ENCODE measurements at regions not wholly inside any gene's neighbourhood (a gene's known extent, or its start where the extent isn't known, plus 50 kb on each side); places are given as distances from the start of the nearest gene placed in this dataset.

GRCh38 chr13:78436311-78436710 is 167.0 kb downstream of the POU4F1 start:
- intact Hi-C loops (cut with DNase I) = no loop called here
- no peaks in the 10 kb centered on the region for H3K9me3 ChIP-seq
- no peaks in the 10 kb centered on the region for H3K4me1 ChIP-seq
- no peaks in the 10 kb centered on the region for H3K27me3 ChIP-seq
- H3K9ac ChIP-seq (ENCODE audit: low read depth in 2 of 2, low read length in 2 of 2) = no peak overlapping the region
- no peak overlapping the region for H3K4me3 ChIP-seq
- no peak overlapping the region for H3K27ac ChIP-seq
- no peak for TF ChIP-seq CTCF (IDR thresholded peaks at IDR 0.05)
- DNase-seq = no peak
- no peaks in the 10 kb centered on the region for H3K36me3 ChIP-seq

GRCh38 chr13:78431328-78431727 is 172.0 kb downstream of the POU4F1 start:
- H3K4me1 ChIP-seq = no peaks in the 10 kb centered on the region
- no peaks in the 10 kb centered on the region for H3K9me3 ChIP-seq

DNA sequence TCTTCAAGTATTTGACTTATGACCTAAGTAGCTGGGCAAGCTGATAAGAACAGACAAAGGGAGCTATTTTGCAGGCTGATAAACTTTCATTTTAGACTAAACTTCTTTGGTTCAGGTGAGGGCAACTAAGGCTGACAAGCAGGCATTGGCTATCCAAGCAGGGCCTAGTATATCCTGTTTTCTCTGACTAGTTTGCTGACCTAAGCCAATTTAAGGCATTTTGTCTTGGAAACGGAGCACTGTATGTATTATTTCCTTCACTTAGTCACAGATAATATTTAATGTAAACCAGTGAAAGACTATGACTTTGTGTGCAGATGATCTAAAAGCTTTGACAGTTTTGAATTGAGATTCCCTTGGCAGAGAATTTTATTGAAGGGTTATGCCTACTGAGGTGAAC is 172.5 kb downstream of the POU4F1 start:
- TF ChIP-seq CTCF (IDR thresholded peaks at IDR 0.05) = no peak
- H3K4me1 ChIP-seq = no peaks in the 10 kb centered on the region
- H3K4me3 ChIP-seq = no peak overlapping the region
- H3K27me3 ChIP-seq = no peaks in the 10 kb centered on the region
- H3K27ac ChIP-seq = no peak overlapping the region
- intact Hi-C loops (cut with DNase I) = no loop called here
- H3K9me3 ChIP-seq = no peaks in the 10 kb centered on the region
- no peak overlapping the region for H3K9ac ChIP-seq (ENCODE audit: low read depth in 2 of 2, low read length in 2 of 2)
- H3K36me3 ChIP-seq = no peaks in the 10 kb centered on the region
- DNase-seq = no peak

More at GRCh38 chr13:78431328-78431727, 172.0 kb downstream of the POU4F1 start:
- Histone ChIP-seq H3K27ac (no peak overlapping the region), H3K36me3 (no peaks in the 10 kb centered on the region), H3K4me3 (no peak overlapping the region), H3K27me3 (no peaks in the 10 kb centered on the region), H3K9ac (ENCODE audit: low read depth in 2 of 2, low read length in 2 of 2) (no peak overlapping the region)
- intact Hi-C loops (cut with DNase I) = no loop called here
- no peak for DNase-seq
- TF ChIP-seq CTCF (IDR thresholded peaks at IDR 0.05) = no peak

- Histone ChIP-seq H3K27me3 (no peaks in the 10 kb centered on the region), H3K9ac (ENCODE audit: low read depth in 2 of 2, low read length in 2 of 2) (no peak overlapping the region), H3K4me3 (no peak overlapping the region), H3K4me1 (no peaks in the 10 kb centered on the region), H3K27ac (no peak overlapping the region), H3K36me3 (no peaks in the 10 kb centered on the region), H3K9me3 (no peaks in the 10 kb centered on the region)
- intact Hi-C loops (cut with DNase I) = no loop called here
- TF ChIP-seq CTCF (IDR thresholded peaks at IDR 0.05) = no peak
- DNase-seq = no peak
Observed at GRCh38 chr13:78430166-78430791, 173.1 kb downstream of the POU4F1 start.

DNA sequence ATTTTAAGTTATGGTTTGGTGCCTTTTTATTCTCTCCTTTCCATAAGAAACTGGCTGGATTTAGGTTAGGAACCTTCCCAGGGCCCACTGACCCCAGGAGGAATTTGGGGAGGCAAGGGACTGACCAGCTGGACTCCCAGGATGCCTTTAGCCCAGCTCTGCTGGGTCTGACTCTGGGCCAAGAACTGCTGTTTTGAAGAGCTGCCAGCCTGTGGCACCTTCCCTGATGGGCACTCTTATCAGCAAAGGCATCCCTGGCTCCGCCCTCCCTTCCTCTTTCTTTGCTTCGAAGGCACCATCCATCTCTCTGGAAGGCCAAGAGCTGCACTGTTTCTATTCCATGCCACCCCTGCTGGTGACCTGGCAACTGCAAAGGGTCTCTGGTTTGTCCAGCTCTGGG is 174.7 kb downstream of the POU4F1 start:
- no peak overlapping the region for H3K4me3 ChIP-seq
- no peaks in the 10 kb centered on the region for H3K36me3 ChIP-seq
- intact Hi-C loops (cut with DNase I) = no loop called here
- H3K27ac ChIP-seq = no peak overlapping the region
- no peaks in the 10 kb centered on the region for H3K4me1 ChIP-seq
- H3K9ac ChIP-seq (ENCODE audit: low read depth in 2 of 2, low read length in 2 of 2) = no peak overlapping the region
- no peaks in the 10 kb centered on the region for H3K27me3 ChIP-seq
- no peak for TF ChIP-seq CTCF (IDR thresholded peaks at IDR 0.05)
- no peaks in the 10 kb centered on the region for H3K9me3 ChIP-seq
- DNase-seq = no peak

Measured in colonic mucosa (tissue), 4 donors.